SK-N-SH (cell line): ENCODE measurements at regions not wholly inside any gene's neighbourhood (a gene's known extent, or its start where the extent isn't known, plus 50 kb on each side); places are given as distances from the start of the nearest gene placed in this dataset.

Source experiments
- EZH2phosphoT487 ChIP-seq: fragments of 200-600 bp; sonication (generic); IDR thresholded peaks from 2 replicates; pipeline ENCODE4 v1.6.1; 2017; ENCODE audit warnings: low read depth, mixed run types, mild to moderate bottlenecking, antibody characterized with exemption, moderate library complexity, borderline replicate concordance
- POLR2AphosphoS5 ChIP-seq: IDR thresholded peaks from 2 replicates; pipeline ENCODE4 v1.6.1; 2012; ENCODE audit warnings: low read depth, low read length
- SIN3A ChIP-seq: IDR thresholded peaks from 2 replicates; pipeline ENCODE4 v1.6.1; 2012; ENCODE audit warnings: low read depth, mild to moderate bottlenecking, low read length, moderate library complexity, borderline replicate concordance
- TEAD4 ChIP-seq: IDR thresholded peaks from 2 replicates; pipeline ENCODE4 v1.4.0; 2012; ENCODE audit warnings: mild to moderate bottlenecking, borderline replicate concordance; ENCODE audit not compliant: insufficient read depth
- YY1 ChIP-seq: IDR thresholded peaks from 2 replicates; pipeline ENCODE4 v1.4.0; 2012; ENCODE audit warnings: low read depth, mild to moderate bottlenecking
- TF ChIP-seq, protein P1 (sequence below): fragments of 200-600 bp; sonication (generic); IDR thresholded peaks from 2 replicates; pipeline ENCODE4 v1.6.1; 2017; ENCODE audit warnings: antibody characterized with exemption, mild to moderate bottlenecking, moderate library complexity
- TF ChIP-seq, protein P2 (sequence below): IDR thresholded peaks from 2 replicates; pipeline ENCODE4 v1.4.0; 2012; ENCODE audit warnings: low read depth
- TF ChIP-seq, protein P3 (sequence below): fragments of 150-350 bp; IDR thresholded peaks from 2 replicates; pipeline ENCODE4 v1.6.1; 2016; ENCODE audit warnings: mild to moderate bottlenecking, low read depth, low read length
- TF ChIP-seq, protein P4 (sequence below): IDR thresholded peaks from 2 replicates; pipeline ENCODE4 v1.6.1; 2012; ENCODE audit warnings: mild to moderate bottlenecking, low read depth, low read length, moderate library complexity
- TF ChIP-seq, protein P5 (sequence below): IDR thresholded peaks from 2 replicates; pipeline ENCODE4; 2012

DNA sequence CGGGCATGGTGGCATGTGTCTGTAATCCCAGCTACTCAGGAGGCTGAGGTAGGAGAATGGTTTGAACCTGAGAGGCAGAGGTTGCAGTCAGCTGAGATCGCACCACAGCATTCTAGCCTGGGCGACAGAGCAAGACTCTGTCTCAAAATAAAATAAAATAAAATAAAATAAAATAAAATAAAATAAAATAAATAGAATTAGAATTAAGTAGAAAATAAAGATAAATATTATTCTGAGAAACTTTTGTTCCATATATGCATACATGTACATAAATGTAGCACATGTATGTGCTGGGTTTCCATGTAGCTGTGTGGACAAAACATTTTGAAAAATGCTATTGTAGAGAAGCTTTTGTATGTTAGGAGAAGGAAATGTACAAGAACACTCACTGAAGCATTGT, 129.4 kb upstream of the VLDLR start:
- TF ChIP-seq YY1, result no peak
- no peak for TF ChIP-seq TEAD4
- TF ChIP-seq, protein P1, sequence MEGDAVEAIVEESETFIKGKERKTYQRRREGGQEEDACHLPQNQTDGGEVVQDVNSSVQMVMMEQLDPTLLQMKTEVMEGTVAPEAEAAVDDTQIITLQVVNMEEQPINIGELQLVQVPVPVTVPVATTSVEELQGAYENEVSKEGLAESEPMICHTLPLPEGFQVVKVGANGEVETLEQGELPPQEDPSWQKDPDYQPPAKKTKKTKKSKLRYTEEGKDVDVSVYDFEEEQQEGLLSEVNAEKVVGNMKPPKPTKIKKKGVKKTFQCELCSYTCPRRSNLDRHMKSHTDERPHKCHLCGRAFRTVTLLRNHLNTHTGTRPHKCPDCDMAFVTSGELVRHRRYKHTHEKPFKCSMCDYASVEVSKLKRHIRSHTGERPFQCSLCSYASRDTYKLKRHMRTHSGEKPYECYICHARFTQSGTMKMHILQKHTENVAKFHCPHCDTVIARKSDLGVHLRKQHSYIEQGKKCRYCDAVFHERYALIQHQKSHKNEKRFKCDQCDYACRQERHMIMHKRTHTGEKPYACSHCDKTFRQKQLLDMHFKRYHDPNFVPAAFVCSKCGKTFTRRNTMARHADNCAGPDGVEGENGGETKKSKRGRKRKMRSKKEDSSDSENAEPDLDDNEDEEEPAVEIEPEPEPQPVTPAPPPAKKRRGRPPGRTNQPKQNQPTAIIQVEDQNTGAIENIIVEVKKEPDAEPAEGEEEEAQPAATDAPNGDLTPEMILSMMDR, result no peak
- no peak for TF ChIP-seq SIN3A
- TF ChIP-seq POLR2AphosphoS5, result no peak
- TF ChIP-seq, protein P2, sequence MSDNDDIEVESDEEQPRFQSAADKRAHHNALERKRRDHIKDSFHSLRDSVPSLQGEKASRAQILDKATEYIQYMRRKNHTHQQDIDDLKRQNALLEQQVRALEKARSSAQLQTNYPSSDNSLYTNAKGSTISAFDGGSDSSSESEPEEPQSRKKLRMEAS, result no peak
- TF ChIP-seq, protein P3, sequence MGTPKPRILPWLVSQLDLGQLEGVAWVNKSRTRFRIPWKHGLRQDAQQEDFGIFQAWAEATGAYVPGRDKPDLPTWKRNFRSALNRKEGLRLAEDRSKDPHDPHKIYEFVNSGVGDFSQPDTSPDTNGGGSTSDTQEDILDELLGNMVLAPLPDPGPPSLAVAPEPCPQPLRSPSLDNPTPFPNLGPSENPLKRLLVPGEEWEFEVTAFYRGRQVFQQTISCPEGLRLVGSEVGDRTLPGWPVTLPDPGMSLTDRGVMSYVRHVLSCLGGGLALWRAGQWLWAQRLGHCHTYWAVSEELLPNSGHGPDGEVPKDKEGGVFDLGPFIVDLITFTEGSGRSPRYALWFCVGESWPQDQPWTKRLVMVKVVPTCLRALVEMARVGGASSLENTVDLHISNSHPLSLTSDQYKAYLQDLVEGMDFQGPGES, result no peak
- TF ChIP-seq, protein P4, sequence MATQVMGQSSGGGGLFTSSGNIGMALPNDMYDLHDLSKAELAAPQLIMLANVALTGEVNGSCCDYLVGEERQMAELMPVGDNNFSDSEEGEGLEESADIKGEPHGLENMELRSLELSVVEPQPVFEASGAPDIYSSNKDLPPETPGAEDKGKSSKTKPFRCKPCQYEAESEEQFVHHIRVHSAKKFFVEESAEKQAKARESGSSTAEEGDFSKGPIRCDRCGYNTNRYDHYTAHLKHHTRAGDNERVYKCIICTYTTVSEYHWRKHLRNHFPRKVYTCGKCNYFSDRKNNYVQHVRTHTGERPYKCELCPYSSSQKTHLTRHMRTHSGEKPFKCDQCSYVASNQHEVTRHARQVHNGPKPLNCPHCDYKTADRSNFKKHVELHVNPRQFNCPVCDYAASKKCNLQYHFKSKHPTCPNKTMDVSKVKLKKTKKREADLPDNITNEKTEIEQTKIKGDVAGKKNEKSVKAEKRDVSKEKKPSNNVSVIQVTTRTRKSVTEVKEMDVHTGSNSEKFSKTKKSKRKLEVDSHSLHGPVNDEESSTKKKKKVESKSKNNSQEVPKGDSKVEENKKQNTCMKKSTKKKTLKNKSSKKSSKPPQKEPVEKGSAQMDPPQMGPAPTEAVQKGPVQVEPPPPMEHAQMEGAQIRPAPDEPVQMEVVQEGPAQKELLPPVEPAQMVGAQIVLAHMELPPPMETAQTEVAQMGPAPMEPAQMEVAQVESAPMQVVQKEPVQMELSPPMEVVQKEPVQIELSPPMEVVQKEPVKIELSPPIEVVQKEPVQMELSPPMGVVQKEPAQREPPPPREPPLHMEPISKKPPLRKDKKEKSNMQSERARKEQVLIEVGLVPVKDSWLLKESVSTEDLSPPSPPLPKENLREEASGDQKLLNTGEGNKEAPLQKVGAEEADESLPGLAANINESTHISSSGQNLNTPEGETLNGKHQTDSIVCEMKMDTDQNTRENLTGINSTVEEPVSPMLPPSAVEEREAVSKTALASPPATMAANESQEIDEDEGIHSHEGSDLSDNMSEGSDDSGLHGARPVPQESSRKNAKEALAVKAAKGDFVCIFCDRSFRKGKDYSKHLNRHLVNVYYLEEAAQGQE, result no peak
- TF ChIP-seq EZH2phosphoT487, result no peak
- TF ChIP-seq, protein P5, sequence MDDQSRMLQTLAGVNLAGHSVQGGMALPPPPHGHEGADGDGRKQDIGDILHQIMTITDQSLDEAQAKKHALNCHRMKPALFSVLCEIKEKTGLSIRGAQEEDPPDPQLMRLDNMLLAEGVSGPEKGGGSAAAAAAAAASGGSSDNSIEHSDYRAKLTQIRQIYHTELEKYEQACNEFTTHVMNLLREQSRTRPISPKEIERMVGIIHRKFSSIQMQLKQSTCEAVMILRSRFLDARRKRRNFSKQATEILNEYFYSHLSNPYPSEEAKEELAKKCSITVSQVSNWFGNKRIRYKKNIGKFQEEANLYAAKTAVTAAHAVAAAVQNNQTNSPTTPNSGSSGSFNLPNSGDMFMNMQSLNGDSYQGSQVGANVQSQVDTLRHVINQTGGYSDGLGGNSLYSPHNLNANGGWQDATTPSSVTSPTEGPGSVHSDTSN, result no peak
